ENCODE measurements at regions not wholly inside any gene's neighbourhood (a gene's known extent, or its start where the extent isn't known, plus 50 kb on each side); places are given as distances from the start of the nearest gene placed in this dataset.

- TF ChIP-seq TCF7L2 (IDR thresholded peaks at IDR 0.05; ENCODE audit: low read depth, low read length) (no peak), CTCF (IDR thresholded peaks at IDR 0.05) (no peak)
Measured at GRCh38 chr11:90426442-90426841, 203.6 kb upstream of the CHORDC1 start.
